GM18505 (cell line): ENCODE measurements at regions not wholly inside any gene's neighbourhood (a gene's known extent, or its start where the extent isn't known, plus 50 kb on each side); places are given as distances from the start of the nearest gene placed in this dataset.

ENCODE experiments used
- ATAC-seq: cut with Tn5 transposase; IDR thresholded peaks from one replicate; pipeline ENCODE4 v1.9.1; 2021; ENCODE audit not compliant: unreplicated experiment
- POLR2A ChIP-seq: IDR thresholded peaks from 4 replicates; pipeline ENCODE4 v1.6.1; 2011; ENCODE audit warnings: borderline replicate concordance; ENCODE audit not compliant: insufficient read depth, insufficient read length; ENCODE audit errors: extremely low read depth

GRCh38 chr3:188037195-188037718, 116.7 kb upstream of the LPP start:
- ATAC-seq = no peak
- no peak for TF ChIP-seq POLR2A

- no peak for ATAC-seq
- TF ChIP-seq POLR2A = no peak
Observed at GRCh38 chr3:188037965-188038581, 115.9 kb upstream of the LPP start.

- no peak for TF ChIP-seq POLR2A
- no peak for ATAC-seq
Observed at GRCh38 chr3:188041193-188041592, 112.8 kb upstream of the LPP start.

GRCh38 chr3:188041895-188042294, 112.1 kb upstream of the LPP start:
- TF ChIP-seq POLR2A = no peak
- ATAC-seq = no peak

GRCh38 chr3:188042466-188042865, 111.5 kb upstream of the LPP start:
- no peak for ATAC-seq
- TF ChIP-seq POLR2A = no peak

- TF ChIP-seq POLR2A = no peak
- ATAC-seq = no peak
Observed at GRCh38 chr3:188043891-188044290, 110.1 kb upstream of the LPP start.

GRCh38 chr3:188046561-188047211, 107.3 kb upstream of the LPP start:
- no peak for ATAC-seq

GRCh38 chr3:188047536-188047935, 106.4 kb upstream of the LPP start:
- ATAC-seq = no peak
- no peak for TF ChIP-seq POLR2A

More at GRCh38 chr3:188046561-188047211, 107.3 kb upstream of the LPP start:
- no peak for TF ChIP-seq POLR2A

- no peak for TF ChIP-seq POLR2A
- ATAC-seq = no peak
Observed at GRCh38 chr3:188049606-188050530, 104.1 kb upstream of the LPP start.

- no peak for ATAC-seq
- TF ChIP-seq POLR2A = no peak
Observed at GRCh38 chr3:188051801-188052168, 102.2 kb upstream of the LPP start.

GRCh38 chr3:188052169-188053035, 101.6 kb upstream of the LPP start:
- no peak for ATAC-seq
- no peak for TF ChIP-seq POLR2A

GRCh38 chr3:188053036-188053340, 101.0 kb upstream of the LPP start:
- ATAC-seq = no peak
- TF ChIP-seq POLR2A = no peak

- no peak for ATAC-seq
- no peak for TF ChIP-seq POLR2A
Observed at GRCh38 chr3:188053710-188054380, 100.1 kb upstream of the LPP start.

GRCh38 chr3:188054541-188054940, 99.4 kb upstream of the LPP start:
- no peak for TF ChIP-seq POLR2A
- no peak for ATAC-seq
